ENCODE measurements at regions not wholly inside any gene's neighbourhood (a gene's known extent, or its start where the extent isn't known, plus 50 kb on each side); places are given as distances from the start of the nearest gene placed in this dataset.
A peak's percentile ranks its signal among the peaks of the same experiment; 100 is the strongest.

DNA sequence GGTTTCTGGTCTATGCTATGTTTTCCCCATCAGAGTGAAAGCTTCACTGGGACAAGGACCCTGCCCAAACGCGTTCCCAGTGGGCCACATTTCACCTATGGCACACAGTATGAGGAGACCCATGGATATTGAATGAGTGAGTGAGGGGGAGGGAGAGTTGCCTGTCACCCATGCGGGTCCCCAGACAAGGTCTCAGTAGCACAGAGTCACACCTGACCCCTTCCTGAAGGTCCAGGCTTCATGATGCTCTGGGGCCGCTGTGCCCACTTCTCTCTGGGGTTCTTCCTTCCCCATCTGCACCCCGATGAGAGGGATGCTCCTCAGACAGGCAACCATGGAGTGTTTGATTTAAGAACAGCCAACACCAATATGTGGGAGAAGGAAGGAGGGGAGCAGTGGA is 72.3 kb upstream of the CSF3R start:
- Histone ChIP-seq H3K27ac (no peak overlapping the region), H3K4me3 (no peak overlapping the region), H3K4me2 (no peak overlapping the region), H3K4me1 (no peaks in the 10 kb centered on the region), H3K9me3 (no peaks in the 10 kb centered on the region)
- ChIA-PET CTCF (interaction anchor here (0.6 to 2.1 kb wide), 5 partner anchors 10 to 38 kb away, joined by 3 to 8 read pairs (median 6); no protein-coding TSS in a partner anchor), POLR2A (no interaction called here)
- no peak for FAIRE-seq
- ATAC-seq, result no peak
- TF ChIP-seq KDM1A (IDR thresholded peaks at IDR 0.05; ENCODE audit: low read depth), result no peak
- TF ChIP-seq, protein P1, sequence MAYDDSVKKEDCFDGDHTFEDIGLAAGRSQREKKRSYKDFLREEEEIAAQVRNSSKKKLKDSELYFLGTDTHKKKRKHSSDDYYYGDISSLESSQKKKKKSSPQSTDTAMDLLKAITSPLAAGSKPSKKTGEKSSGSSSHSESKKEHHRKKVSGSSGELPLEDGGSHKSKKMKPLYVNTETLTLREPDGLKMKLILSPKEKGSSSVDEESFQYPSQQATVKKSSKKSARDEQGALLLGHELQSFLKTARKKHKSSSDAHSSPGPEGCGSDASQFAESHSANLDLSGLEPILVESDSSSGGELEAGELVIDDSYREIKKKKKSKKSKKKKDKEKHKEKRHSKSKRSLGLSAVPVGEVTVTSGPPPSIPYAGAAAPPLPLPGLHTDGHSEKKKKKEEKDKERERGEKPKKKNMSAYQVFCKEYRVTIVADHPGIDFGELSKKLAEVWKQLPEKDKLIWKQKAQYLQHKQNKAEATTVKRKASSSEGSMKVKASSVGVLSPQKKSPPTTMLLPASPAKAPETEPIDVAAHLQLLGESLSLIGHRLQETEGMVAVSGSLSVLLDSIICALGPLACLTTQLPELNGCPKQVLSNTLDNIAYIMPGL (CRISPR knock-in tag; IDR thresholded peaks at IDR 0.05; ENCODE audit: borderline replicate concordance), result no peak
- no peak for TF ChIP-seq RNF2 (IDR thresholded peaks at IDR 0.05; ENCODE audit: borderline replicate concordance, low read depth)
- TF ChIP-seq BCL3 (IDR thresholded peaks at IDR 0.05), result no peak
- no peak for TF ChIP-seq HEYL (CRISPR knock-in tag; IDR thresholded peaks at IDR 0.05)
- no peak for TF ChIP-seq NPAS2 (CRISPR knock-in tag; IDR thresholded peaks at IDR 0.05; ENCODE audit: borderline replicate concordance)
- no peak for TF ChIP-seq MAZ (IDR thresholded peaks at IDR 0.05; ENCODE audit: borderline replicate concordance, low read depth, low read length)
- TF ChIP-seq PHF8 (IDR thresholded peaks at IDR 0.05; ENCODE audit: borderline replicate concordance, low read depth), result no peak
- no peak for TF ChIP-seq CBX2 (IDR thresholded peaks at IDR 0.05; ENCODE audit: borderline replicate concordance, low read depth)
- TF ChIP-seq HDAC2 (IDR thresholded peaks at IDR 0.05), result no peak
- no peak for TF ChIP-seq E2F6 (IDR thresholded peaks at IDR 0.05; ENCODE audit: borderline replicate concordance, low read depth)
- no peak for TF ChIP-seq CBX8 (IDR thresholded peaks at IDR 0.05)
- no peak for TF ChIP-seq HOXB13 (CRISPR knock-in tag; IDR thresholded peaks at IDR 0.05; ENCODE audit: low read depth)
- TF ChIP-seq EP300 (IDR thresholded peaks at IDR 0.05), result no peak
- TF ChIP-seq POLR2AphosphoS2 (conservative IDR thresholded peaks at IDR 0.05; ENCODE audit: low read length), result no peak
- no peak for TF ChIP-seq ZFP36 (IDR thresholded peaks at IDR 0.05; ENCODE audit: borderline replicate concordance, partially characterized antibody)
- no peak for DNase-seq (ENCODE audit: low read depth in 1 of 2, low spot score in 1 of 2)
- 0% methylated on average over 4 of the region's 5 CpGs for WGBS (ENCODE audit: missing lambda C conversion rate)

- peak; percentile 16 to 19; a peak in 2 of 6 replicates for ATAC-seq
- Histone ChIP-seq H3K27ac (no peak overlapping the region), H3K4me3 (no peak overlapping the region), H3K9me3 (no peaks in the 10 kb centered on the region), H3K4me2 (no peak overlapping the region), H3K4me1 (no peaks in the 10 kb centered on the region)
- POLR2A ChIA-PET, result no interaction called here
- DNase-seq (ENCODE audit: low read depth in 1 of 2, low spot score in 1 of 2), result no peak
- no peak for FAIRE-seq
- WGBS (ENCODE audit: missing lambda C conversion rate), result 10% methylated on average over 4 of the region's 4 CpGs
- TF ChIP-seq, protein P2, sequence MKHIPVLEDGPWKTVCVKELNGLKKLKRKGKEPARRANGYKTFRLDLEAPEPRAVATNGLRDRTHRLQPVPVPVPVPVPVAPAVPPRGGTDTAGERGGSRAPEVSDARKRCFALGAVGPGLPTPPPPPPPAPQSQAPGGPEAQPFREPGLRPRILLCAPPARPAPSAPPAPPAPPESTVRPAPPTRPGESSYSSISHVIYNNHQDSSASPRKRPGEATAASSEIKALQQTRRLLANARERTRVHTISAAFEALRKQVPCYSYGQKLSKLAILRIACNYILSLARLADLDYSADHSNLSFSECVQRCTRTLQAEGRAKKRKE (CRISPR knock-in tag; IDR thresholded peaks at IDR 0.05; ENCODE audit: low read depth), result no peak
- TF ChIP-seq KDM1A (IDR thresholded peaks at IDR 0.05; ENCODE audit: low read depth), result no peak
- no peak for TF ChIP-seq ZFP36 (IDR thresholded peaks at IDR 0.05; ENCODE audit: borderline replicate concordance, partially characterized antibody)
- no peak for TF ChIP-seq REST (IDR thresholded peaks at IDR 0.05)
- TF ChIP-seq CHD2 (IDR thresholded peaks at IDR 0.05; ENCODE audit: low read length, partially characterized antibody), result no peak
- no peak for TF ChIP-seq EHF (CRISPR knock-in tag; IDR thresholded peaks at IDR 0.05)
- no peak for TF ChIP-seq RNF2 (IDR thresholded peaks at IDR 0.05; ENCODE audit: borderline replicate concordance, low read depth)
- TF ChIP-seq, protein P1 (CRISPR knock-in tag; IDR thresholded peaks at IDR 0.05; ENCODE audit: borderline replicate concordance), result no peak
- TF ChIP-seq SREBF2 (IDR thresholded peaks at IDR 0.05), result no peak
- no peak for TF ChIP-seq MAZ (IDR thresholded peaks at IDR 0.05; ENCODE audit: borderline replicate concordance, low read depth, low read length)
- TF ChIP-seq, protein P3, sequence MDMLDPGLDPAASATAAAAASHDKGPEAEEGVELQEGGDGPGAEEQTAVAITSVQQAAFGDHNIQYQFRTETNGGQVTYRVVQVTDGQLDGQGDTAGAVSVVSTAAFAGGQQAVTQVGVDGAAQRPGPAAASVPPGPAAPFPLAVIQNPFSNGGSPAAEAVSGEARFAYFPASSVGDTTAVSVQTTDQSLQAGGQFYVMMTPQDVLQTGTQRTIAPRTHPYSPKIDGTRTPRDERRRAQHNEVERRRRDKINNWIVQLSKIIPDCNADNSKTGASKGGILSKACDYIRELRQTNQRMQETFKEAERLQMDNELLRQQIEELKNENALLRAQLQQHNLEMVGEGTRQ (IDR thresholded peaks at IDR 0.05), result no peak
- TF ChIP-seq NFE2L2 (conservative IDR thresholded peaks at IDR 0.05; ENCODE audit: low read length), result no peak
- TF ChIP-seq PHF8 (IDR thresholded peaks at IDR 0.05; ENCODE audit: borderline replicate concordance, low read depth), result no peak
- CTCF ChIA-PET, result interaction anchor here (0.6 to 2.1 kb wide), 7 partner anchors 11 to 771 kb away, joined by 3 to 8 read pairs (median 3); no protein-coding TSS in a partner anchor
Observed at GRCh38 chr1:36554323-36554628, 71.6 kb upstream of the CSF3R start.

All from A549 (cell line).